IMR-90 (cell line): ENCODE measurements at regions not wholly inside any gene's neighbourhood (a gene's known extent, or its start where the extent isn't known, plus 50 kb on each side); places are given as distances from the start of the nearest gene placed in this dataset.

Experiments
- ATAC-seq: fragments of 200-7000 bp; cut with Tn5 transposase; 2 replicates; pipeline ENCODE4 v1.9.1; 2020; ENCODE audit warnings: low read depth, mild to moderate bottlenecking, moderate library complexity
- BruUV-seq: library from RNA; stranded (reverse); fragments of 400-500 nt; replicated peaks from 2 replicates; lab custom pipeline; 2021; lab: Mats Ljungman, UMichigan
- CTCF ChIA-PET: fragments of 300-600 bp; formaldehyde crosslinking; extraction: SDS; loops from one replicate; lab custom pipeline; 2021; ENCODE audit warnings: antibody characterized with exemption; lab: Yijun Ruan, JAX
- POLR2A ChIA-PET: fragments of 300-600 bp; sonication (Branson Sonifier 250); formaldehyde crosslinking; loops from one replicate; lab custom pipeline; 2022; ENCODE audit warnings: antibody characterized with exemption; ENCODE audit not compliant: unreplicated experiment; lab: Charles Lee
- DNase-seq: peaks from one replicate; pipeline ENCODE4 v3.0.0; 2013
- H2AFZ ChIP-seq: replicated peaks from 2 replicates; pipeline ENCODE3; 2013; ENCODE audit warnings: low read length, mild to moderate bottlenecking; ENCODE audit not compliant: poor library complexity
- H2AK5ac ChIP-seq: 2 replicates; pipeline ENCODE4 v1.6.1; 2013; ENCODE audit warnings: low read depth, low read length, inconsistent platforms
- H2AK9ac ChIP-seq: replicated peaks from 2 replicates; pipeline ENCODE3; 2013; ENCODE audit warnings: mild to moderate bottlenecking, low read depth, low read length, moderate library complexity; ENCODE audit not compliant: poor library complexity
- H2BK120ac ChIP-seq: 2 replicates; pipeline ENCODE4 v1.6.1; 2013; ENCODE audit warnings: low read depth, low read length, inconsistent platforms
- H2BK15ac ChIP-seq: 3 replicates; pipeline ENCODE4 v1.6.1; 2013; ENCODE audit warnings: low read depth, low read length, inconsistent platforms
- H2BK20ac ChIP-seq: 2 replicates; pipeline ENCODE4 v1.6.1; 2013; ENCODE audit warnings: low read depth, mild to moderate bottlenecking, inconsistent platforms, low read length, moderate library complexity
- H2BK5ac ChIP-seq: 2 replicates; pipeline ENCODE4 v1.6.1; 2013; ENCODE audit warnings: mild to moderate bottlenecking, low read depth, low read length, inconsistent platforms; ENCODE audit not compliant: poor library complexity, severe bottlenecking
- H3K14ac ChIP-seq: replicated peaks from 2 replicates; pipeline ENCODE4 v1.6.1; 2013; ENCODE audit warnings: low read depth, low read length, inconsistent platforms
- H3K18ac ChIP-seq: 2 replicates; pipeline ENCODE4 v1.6.1; 2013; ENCODE audit warnings: low read depth, low read length, control low read depth
- H3K23ac ChIP-seq: 2 replicates; pipeline ENCODE4 v1.6.1; 2013; ENCODE audit warnings: low read depth, low read length, inconsistent platforms
- H3K27ac ChIP-seq: 2 replicates; pipeline ENCODE4 v1.5.1; 2013; ENCODE audit warnings: mild to moderate bottlenecking, control low read depth, low read length; ENCODE audit not compliant: insufficient read depth
- H3K27me3 ChIP-seq: 2 replicates; pipeline ENCODE4 v1.6.1; 2013; ENCODE audit warnings: low read length; ENCODE audit not compliant: control insufficient read depth, insufficient read depth
- H3K36me3 ChIP-seq: 2 replicates; pipeline ENCODE4 v1.6.1; 2013; ENCODE audit warnings: low read length, mixed read lengths; ENCODE audit not compliant: control insufficient read depth, insufficient read depth
- H3K4ac ChIP-seq: 2 replicates; pipeline ENCODE4 v1.6.1; 2013; ENCODE audit warnings: low read depth, low read length, inconsistent platforms
- H3K4me1 ChIP-seq: 2 replicates; pipeline ENCODE4 v1.6.1; 2013; ENCODE audit warnings: low read length, mixed read lengths; ENCODE audit not compliant: control insufficient read depth, insufficient read depth
- H3K4me2 ChIP-seq: 2 replicates; pipeline ENCODE4 v1.6.1; 2013; ENCODE audit warnings: low read depth, mild to moderate bottlenecking, control low read depth, low read length, moderate library complexity
- H3K4me3 ChIP-seq: 2 replicates; pipeline ENCODE4 v1.5.1; 2013; ENCODE audit warnings: low read depth, mild to moderate bottlenecking, control low read depth, low read length, moderate library complexity; ENCODE audit not compliant: insufficient read depth
- H3K56ac ChIP-seq: 2 replicates; pipeline ENCODE4 v1.6.1; 2013; ENCODE audit warnings: low read length, inconsistent platforms; ENCODE audit not compliant: insufficient read depth; ENCODE audit errors: extremely low read depth
- H3K79me1 ChIP-seq, 2 experiments: 2 replicates each; pipeline ENCODE4 v1.6.1; 2013; ENCODE audit warnings: low read length in 2 of 2, inconsistent platforms in 1 of 2, low read depth in 1 of 2
- H3K9ac ChIP-seq: 2 replicates; pipeline ENCODE4 v1.6.1; 2013; ENCODE audit warnings: low read depth, low read length, control low read depth
- H3K9me1 ChIP-seq: 2 replicates; pipeline ENCODE4 v1.6.1; 2013; ENCODE audit warnings: low read length, inconsistent platforms; ENCODE audit not compliant: insufficient read depth
- H3K9me3 ChIP-seq: 2 replicates; pipeline ENCODE4 v1.6.1; 2013; ENCODE audit warnings: low read length; ENCODE audit not compliant: control insufficient read depth, insufficient read depth
- H4K20me1 ChIP-seq: 2 replicates; pipeline ENCODE4 v1.6.1; 2013; ENCODE audit warnings: low read length, inconsistent platforms; ENCODE audit not compliant: insufficient read depth
- H4K5ac ChIP-seq: 2 replicates; pipeline ENCODE4 v1.6.1; 2013; ENCODE audit warnings: mild to moderate bottlenecking, low read depth, low read length, control low read depth
- H4K8ac ChIP-seq, 2 experiments: 2 replicates each; pipeline ENCODE4 v1.6.1; 2013; ENCODE audit warnings: low read depth in 2 of 2, low read length in 2 of 2, control low read depth in 1 of 2, inconsistent platforms in 1 of 2
- H4K91ac ChIP-seq: 2 replicates; pipeline ENCODE4 v1.6.1; 2013; ENCODE audit warnings: low read depth, low read length, inconsistent platforms; ENCODE audit not compliant: insufficient read depth
- BHLHE40 ChIP-seq: fragments of 150-350 bp; IDR thresholded peaks from 2 replicates; pipeline ENCODE4 v1.6.1; 2016; ENCODE audit warnings: mild to moderate bottlenecking, low read depth, low read length
- CHD1 ChIP-seq: IDR thresholded peaks from 2 replicates; pipeline ENCODE4 v1.6.1; 2012; ENCODE audit warnings: low read depth, low read length, improper control_type of control experiment
- FOS ChIP-seq: fragments of 150-350 bp; IDR thresholded peaks from 2 replicates; pipeline ENCODE4 v1.6.1; 2016; ENCODE audit warnings: low read depth, low read length
- MAFK ChIP-seq: IDR thresholded peaks from 2 replicates; pipeline ENCODE4 v1.6.1; 2012; ENCODE audit warnings: low read depth, low read length, improper control_type of control experiment
- MAZ ChIP-seq: IDR thresholded peaks from 2 replicates; pipeline ENCODE4 v1.6.1; 2012; ENCODE audit warnings: low read depth, mild to moderate bottlenecking, low read length, improper control_type of control experiment, moderate library complexity, borderline replicate concordance
- MXI1 ChIP-seq: IDR thresholded peaks from 2 replicates; pipeline ENCODE4 v1.6.1; 2012; ENCODE audit warnings: low read depth, mild to moderate bottlenecking, low read length, moderate library complexity, borderline replicate concordance
- NFE2L2 ChIP-seq: fragments of 150-350 bp; IDR thresholded peaks from 2 replicates; pipeline ENCODE4 v1.6.1; 2016; ENCODE audit warnings: low read depth, mild to moderate bottlenecking, low read length
- POLR2A ChIP-seq: IDR thresholded peaks from 2 replicates; pipeline ENCODE4 v1.6.1; 2012; ENCODE audit warnings: mild to moderate bottlenecking, low read depth, low read length
- RAD21 ChIP-seq: IDR thresholded peaks from 2 replicates; pipeline ENCODE4 v1.6.1; 2012; ENCODE audit warnings: low read length, improper control_type of control experiment
- RCOR1 ChIP-seq: IDR thresholded peaks from 2 replicates; pipeline ENCODE4 v1.6.1; 2012; ENCODE audit warnings: mild to moderate bottlenecking, low read length, improper control_type of control experiment; ENCODE audit not compliant: insufficient replicate concordance
- RFX5 ChIP-seq: IDR thresholded peaks from 2 replicates; pipeline ENCODE4 v1.8.0; 2012; ENCODE audit warnings: low read depth, mild to moderate bottlenecking, low read length, moderate library complexity
- SMC3 ChIP-seq: fragments of 150-350 bp; IDR thresholded peaks from 2 replicates; pipeline ENCODE4 v1.6.1; 2016; ENCODE audit warnings: low read depth, mild to moderate bottlenecking, antibody characterized with exemption, low read length, moderate library complexity
- WGBS, 2 experiments: methylation state at CpG; one replicate each; pipeline versions ENCODE4 v1.1.5 to v1.1.7; 2013; ENCODE audit warnings: missing lambda C conversion rate in 2 of 2; ENCODE audit not compliant: insufficient read length in 1 of 2; ENCODE audit errors: extremely low coverage in 2 of 2; 5-methylcytosine and 5-hydroxymethylcytosine counted together
- dilution Hi-C: fragments of 300-500 bp; cut with HindIII; formaldehyde crosslinking; loops from one replicate; pipeline ENCODE4 v1.14.3; 2018; ENCODE audit warnings: low sequenced_read_pairs; ENCODE audit not compliant: unreplicated experiment
- in situ Hi-C: fragments of 300-500 bp; cut with MboI; formaldehyde crosslinking; loops from 3 replicates; pipeline ENCODE4 v1.14.3; 2019; ENCODE audit warnings: low sequenced_read_pairs, inconsistent platforms, mixed read lengths
- intact Hi-C: fragments of 100-400 bp; cut with micrococcal nuclease; formaldehyde crosslinking; loops from 2 replicates; pipeline ENCODE4 v1.10.0; 2022
- TF ChIP-seq, protein P1 (sequence below): conservative IDR thresholded peaks from 2 replicates; pipeline ENCODE4 v1.5.1; 2012; ENCODE audit warnings: mild to moderate bottlenecking, low read depth, low read length, improper control_type of control experiment
- TF ChIP-seq, protein P2 (sequence below): fragments of 150-350 bp; IDR thresholded peaks from 2 replicates; pipeline ENCODE4 v1.6.1; 2016; ENCODE audit warnings: low read depth, mild to moderate bottlenecking, low read length, moderate library complexity, borderline replicate concordance
- TF ChIP-seq, protein P3 (sequence below): fragments of 150-350 bp; IDR thresholded peaks from 2 replicates; pipeline ENCODE4 v1.6.1; 2017; ENCODE audit warnings: mild to moderate bottlenecking, antibody characterized with exemption, low read length, low read depth

DNA sequence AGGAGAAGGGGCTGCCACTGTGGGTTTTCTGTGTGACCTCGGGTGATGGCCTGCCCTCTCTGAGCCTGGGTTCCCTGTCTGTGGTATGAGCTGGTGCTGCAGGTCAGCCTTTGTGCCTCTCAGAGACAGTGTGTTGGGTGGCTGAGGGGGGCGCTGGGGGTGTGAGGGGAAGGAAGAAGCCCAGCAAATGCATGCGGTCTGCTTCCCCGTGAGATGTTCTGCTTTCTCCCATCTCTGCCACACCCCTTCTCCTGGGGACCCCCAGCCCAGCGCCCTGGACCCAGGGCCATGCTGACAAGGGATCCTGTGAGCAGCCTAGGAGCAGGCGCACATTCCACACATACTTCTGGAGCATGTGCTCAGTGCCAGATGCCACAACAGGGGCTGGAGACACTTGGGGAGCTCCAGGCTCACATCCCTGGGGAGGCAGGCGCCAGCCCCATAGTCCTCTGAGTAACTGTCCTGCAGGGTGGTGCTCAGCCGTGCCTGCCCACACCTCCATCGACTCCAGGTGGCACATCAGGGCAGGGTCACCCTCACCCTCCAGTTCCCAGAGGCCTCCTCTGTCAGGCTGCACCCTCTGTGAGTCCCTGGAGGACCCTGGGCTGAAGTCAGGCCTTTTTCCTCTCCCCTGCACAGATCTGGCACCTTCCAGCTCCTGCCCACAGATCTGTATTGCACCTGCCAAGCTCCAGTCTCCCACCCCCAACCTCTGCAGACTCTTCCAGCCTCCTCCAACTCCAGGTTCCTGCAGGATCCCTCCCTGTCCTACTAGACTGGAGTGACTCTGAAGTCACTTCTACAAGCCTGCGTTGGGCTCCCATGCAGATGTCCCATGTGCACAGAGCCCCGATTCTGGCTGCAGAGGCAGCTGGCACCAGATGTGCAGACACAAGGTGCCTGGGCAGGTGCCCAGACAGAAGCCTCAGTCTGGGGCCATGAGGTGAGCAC, 205.6 kb downstream of the KIF26A start:
- no peaks in the 10 kb centered on the region for H3K27me3 ChIP-seq
- ChIA-PET POLR2A (no interaction called here), CTCF (no interaction called here)
- H3K4me1 ChIP-seq: no peaks in the 10 kb centered on the region
- no peaks in the 10 kb centered on the region for H3K79me1 ChIP-seq
- H3K4me3 ChIP-seq: no peak overlapping the region
- H4K91ac ChIP-seq: no peak overlapping the region
- no peak overlapping the region for H4K5ac ChIP-seq
- H3K9ac ChIP-seq: no peak overlapping the region
- no peak overlapping the region for H3K27ac ChIP-seq
- no peak overlapping the region for H3K4me2 ChIP-seq
- H4K20me1 ChIP-seq: no peaks in the 10 kb centered on the region
- no peak overlapping the region for H3K18ac ChIP-seq
- H3K9me3 ChIP-seq: peaks cover 27% of the 10 kb centered on the region
- H3K36me3 ChIP-seq: no peaks in the 10 kb centered on the region
- H3K14ac ChIP-seq: no peak overlapping the region
- no peak overlapping the region for H4K8ac ChIP-seq
- H2AK9ac ChIP-seq: no peak overlapping the region
- no peak overlapping the region for H3K23ac ChIP-seq
- no peak overlapping the region for H3K4ac ChIP-seq
- in situ Hi-C loops (no loop called here), dilution Hi-C loops (no loop called here), intact Hi-C loops (no loop called here)
- no peak overlapping the region for H2BK15ac ChIP-seq
- H2BK20ac ChIP-seq: no peak overlapping the region
- H3K56ac ChIP-seq: no peak overlapping the region
- ATAC-seq: no peak
- no peak for DNase-seq
- H3K9me1 ChIP-seq: no peaks in the 10 kb centered on the region
- H2AK5ac ChIP-seq: no peak overlapping the region
- no peak overlapping the region for H2BK5ac ChIP-seq
- H2BK120ac ChIP-seq: no peak overlapping the region
- no peak overlapping the region for H2AFZ ChIP-seq
- 40% methylated on average over 1 of the region's 11 CpGs; no CpG with 5 or more reads in 1 of the 2 experiments for WGBS, 2 experiments
- BruUV-seq: no TSS peak
- no peak for TF ChIP-seq FOS
- TF ChIP-seq MAFK: no peak
- TF ChIP-seq, protein P1, sequence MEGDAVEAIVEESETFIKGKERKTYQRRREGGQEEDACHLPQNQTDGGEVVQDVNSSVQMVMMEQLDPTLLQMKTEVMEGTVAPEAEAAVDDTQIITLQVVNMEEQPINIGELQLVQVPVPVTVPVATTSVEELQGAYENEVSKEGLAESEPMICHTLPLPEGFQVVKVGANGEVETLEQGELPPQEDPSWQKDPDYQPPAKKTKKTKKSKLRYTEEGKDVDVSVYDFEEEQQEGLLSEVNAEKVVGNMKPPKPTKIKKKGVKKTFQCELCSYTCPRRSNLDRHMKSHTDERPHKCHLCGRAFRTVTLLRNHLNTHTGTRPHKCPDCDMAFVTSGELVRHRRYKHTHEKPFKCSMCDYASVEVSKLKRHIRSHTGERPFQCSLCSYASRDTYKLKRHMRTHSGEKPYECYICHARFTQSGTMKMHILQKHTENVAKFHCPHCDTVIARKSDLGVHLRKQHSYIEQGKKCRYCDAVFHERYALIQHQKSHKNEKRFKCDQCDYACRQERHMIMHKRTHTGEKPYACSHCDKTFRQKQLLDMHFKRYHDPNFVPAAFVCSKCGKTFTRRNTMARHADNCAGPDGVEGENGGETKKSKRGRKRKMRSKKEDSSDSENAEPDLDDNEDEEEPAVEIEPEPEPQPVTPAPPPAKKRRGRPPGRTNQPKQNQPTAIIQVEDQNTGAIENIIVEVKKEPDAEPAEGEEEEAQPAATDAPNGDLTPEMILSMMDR: no peak
- no peak for TF ChIP-seq SMC3
- TF ChIP-seq RAD21: no peak
- no peak for TF ChIP-seq POLR2A
- TF ChIP-seq CHD1: no peak
- TF ChIP-seq, protein P2, sequence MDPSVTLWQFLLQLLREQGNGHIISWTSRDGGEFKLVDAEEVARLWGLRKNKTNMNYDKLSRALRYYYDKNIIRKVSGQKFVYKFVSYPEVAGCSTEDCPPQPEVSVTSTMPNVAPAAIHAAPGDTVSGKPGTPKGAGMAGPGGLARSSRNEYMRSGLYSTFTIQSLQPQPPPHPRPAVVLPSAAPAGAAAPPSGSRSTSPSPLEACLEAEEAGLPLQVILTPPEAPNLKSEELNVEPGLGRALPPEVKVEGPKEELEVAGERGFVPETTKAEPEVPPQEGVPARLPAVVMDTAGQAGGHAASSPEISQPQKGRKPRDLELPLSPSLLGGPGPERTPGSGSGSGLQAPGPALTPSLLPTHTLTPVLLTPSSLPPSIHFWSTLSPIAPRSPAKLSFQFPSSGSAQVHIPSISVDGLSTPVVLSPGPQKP: no peak
- TF ChIP-seq RFX5: no peak
- TF ChIP-seq RCOR1: no peak
- no peak for TF ChIP-seq NFE2L2
- no peak for TF ChIP-seq BHLHE40
- no peak for TF ChIP-seq MAZ
- TF ChIP-seq MXI1: no peak
- TF ChIP-seq, protein P3, sequence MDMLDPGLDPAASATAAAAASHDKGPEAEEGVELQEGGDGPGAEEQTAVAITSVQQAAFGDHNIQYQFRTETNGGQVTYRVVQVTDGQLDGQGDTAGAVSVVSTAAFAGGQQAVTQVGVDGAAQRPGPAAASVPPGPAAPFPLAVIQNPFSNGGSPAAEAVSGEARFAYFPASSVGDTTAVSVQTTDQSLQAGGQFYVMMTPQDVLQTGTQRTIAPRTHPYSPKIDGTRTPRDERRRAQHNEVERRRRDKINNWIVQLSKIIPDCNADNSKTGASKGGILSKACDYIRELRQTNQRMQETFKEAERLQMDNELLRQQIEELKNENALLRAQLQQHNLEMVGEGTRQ: no peak
